ENCODE measurements at regions not wholly inside any gene's neighbourhood (a gene's known extent, or its start where the extent isn't known, plus 50 kb on each side); places are given as distances from the start of the nearest gene placed in this dataset.

DNA sequence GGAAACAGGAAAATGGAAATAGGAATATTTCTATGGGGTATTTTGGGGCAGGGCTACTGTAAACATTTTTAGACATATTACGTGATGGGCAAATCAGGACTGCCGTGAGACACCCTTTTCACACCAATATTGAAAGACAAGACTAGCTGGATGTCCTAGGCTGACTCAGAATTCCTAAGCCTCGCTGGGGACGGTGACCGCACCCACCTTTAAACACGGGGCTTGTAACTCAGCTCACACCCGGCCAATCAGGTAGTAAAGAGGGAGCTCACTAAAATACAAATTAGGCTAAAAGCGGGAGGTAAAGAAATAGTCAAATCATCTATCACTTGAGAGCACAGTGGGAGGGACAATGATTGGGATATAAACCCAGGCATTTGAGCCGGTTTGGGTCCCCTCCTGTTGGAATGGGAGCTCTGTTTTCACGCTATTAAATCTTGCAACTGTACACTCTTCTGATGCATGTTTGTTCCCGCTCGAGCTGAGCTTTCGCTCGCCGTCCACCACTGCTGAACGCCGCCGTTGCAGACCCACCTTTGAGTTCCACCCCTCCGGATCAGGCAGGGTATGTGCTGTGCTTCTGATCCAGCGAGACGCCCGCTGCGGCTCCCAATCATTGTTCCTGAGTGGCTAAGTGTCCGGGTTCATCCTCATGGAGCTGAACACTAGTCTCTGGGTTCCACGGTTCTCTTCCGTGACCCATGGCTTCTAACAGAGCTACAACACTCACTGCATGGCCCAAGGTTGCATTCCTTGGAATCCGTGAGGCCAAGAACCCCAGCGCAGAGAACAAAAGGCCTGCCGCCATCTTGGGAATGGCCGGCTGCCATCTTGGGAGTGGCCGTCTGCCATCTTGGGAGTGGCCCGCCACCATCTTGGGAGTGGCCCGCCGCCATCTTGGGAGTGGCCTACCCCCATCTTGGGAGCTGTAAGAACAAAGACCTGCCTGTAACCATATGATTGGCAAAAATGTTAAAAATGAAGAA lies 152.6 kb downstream of the CRLF2 start (continued):
- TF ChIP-seq, protein P1, sequence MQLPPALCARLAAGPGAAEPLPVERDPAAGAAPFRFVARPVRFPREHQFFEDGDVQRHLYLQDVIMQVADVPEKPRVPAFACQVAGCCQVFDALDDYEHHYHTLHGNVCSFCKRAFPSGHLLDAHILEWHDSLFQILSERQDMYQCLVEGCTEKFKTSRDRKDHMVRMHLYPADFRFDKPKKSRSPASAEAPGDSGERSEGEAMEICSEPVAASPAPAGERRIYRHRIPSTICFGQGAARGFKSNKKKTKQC (CRISPR knock-in tag; IDR thresholded peaks at IDR 0.05), result no peak
- TF ChIP-seq NELFE (IDR thresholded peaks at IDR 0.05; ENCODE audit: insufficient read depth, insufficient read length), result no peak
- TF ChIP-seq ZNF507 (tag; conservative IDR thresholded peaks at IDR 0.05), result no peak
- TF ChIP-seq, protein P2, sequence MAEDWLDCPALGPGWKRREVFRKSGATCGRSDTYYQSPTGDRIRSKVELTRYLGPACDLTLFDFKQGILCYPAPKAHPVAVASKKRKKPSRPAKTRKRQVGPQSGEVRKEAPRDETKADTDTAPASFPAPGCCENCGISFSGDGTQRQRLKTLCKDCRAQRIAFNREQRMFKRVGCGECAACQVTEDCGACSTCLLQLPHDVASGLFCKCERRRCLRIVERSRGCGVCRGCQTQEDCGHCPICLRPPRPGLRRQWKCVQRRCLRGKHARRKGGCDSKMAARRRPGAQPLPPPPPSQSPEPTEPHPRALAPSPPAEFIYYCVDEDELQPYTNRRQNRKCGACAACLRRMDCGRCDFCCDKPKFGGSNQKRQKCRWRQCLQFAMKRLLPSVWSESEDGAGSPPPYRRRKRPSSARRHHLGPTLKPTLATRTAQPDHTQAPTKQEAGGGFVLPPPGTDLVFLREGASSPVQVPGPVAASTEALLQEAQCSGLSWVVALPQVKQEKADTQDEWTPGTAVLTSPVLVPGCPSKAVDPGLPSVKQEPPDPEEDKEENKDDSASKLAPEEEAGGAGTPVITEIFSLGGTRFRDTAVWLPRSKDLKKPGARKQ (CRISPR knock-in tag; IDR thresholded peaks at IDR 0.05), result no peak
- TF ChIP-seq MYNN (IDR thresholded peaks at IDR 0.05), result no peak
- TF ChIP-seq MYNN (CRISPR knock-in tag; IDR thresholded peaks at IDR 0.05), result no peak
- TF ChIP-seq KLF13 (tag; IDR thresholded peaks at IDR 0.05; ENCODE audit: borderline replicate concordance, low read depth), result 0 out of 2 replicates have a peak, but pooled peaks have one; percentile 33
- TF ChIP-seq BCL6 (CRISPR knock-in tag; IDR thresholded peaks at IDR 0.05), result peak; percentile 78
- no peak for TF ChIP-seq HOXB6 (CRISPR knock-in tag; IDR thresholded peaks at IDR 0.05; ENCODE audit: borderline replicate concordance)
- TF ChIP-seq CSDE1 (IDR thresholded peaks at IDR 0.05), result peak in 1 of 2 experiments; percentile 98; a peak in 2 of 4 replicates
- TF ChIP-seq ZNF77 (CRISPR knock-in tag; IDR thresholded peaks at IDR 0.05), result no peak
- no peak for TF ChIP-seq E2F3 (CRISPR knock-in tag; IDR thresholded peaks at IDR 0.05)
- TF ChIP-seq ZNF263 (CRISPR knock-in tag; IDR thresholded peaks at IDR 0.05; ENCODE audit: borderline replicate concordance), result no peak
- TF ChIP-seq, protein P3, sequence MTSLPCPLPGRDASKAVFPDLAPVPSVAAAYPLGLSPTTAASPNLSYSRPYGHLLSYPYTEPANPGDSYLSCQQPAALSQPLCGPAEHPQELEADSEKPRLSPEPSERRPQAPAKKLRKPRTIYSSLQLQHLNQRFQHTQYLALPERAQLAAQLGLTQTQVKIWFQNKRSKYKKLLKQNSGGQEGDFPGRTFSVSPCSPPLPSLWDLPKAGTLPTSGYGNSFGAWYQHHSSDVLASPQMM (CRISPR knock-in tag; IDR thresholded peaks at IDR 0.05), result no peak
- TF ChIP-seq STAG1 (CRISPR knock-in tag; IDR thresholded peaks at IDR 0.05; ENCODE audit: borderline replicate concordance), result no peak
- no peak for TF ChIP-seq WHSC1 (IDR thresholded peaks at IDR 0.05; ENCODE audit: low read length)
- TF ChIP-seq, protein P4, sequence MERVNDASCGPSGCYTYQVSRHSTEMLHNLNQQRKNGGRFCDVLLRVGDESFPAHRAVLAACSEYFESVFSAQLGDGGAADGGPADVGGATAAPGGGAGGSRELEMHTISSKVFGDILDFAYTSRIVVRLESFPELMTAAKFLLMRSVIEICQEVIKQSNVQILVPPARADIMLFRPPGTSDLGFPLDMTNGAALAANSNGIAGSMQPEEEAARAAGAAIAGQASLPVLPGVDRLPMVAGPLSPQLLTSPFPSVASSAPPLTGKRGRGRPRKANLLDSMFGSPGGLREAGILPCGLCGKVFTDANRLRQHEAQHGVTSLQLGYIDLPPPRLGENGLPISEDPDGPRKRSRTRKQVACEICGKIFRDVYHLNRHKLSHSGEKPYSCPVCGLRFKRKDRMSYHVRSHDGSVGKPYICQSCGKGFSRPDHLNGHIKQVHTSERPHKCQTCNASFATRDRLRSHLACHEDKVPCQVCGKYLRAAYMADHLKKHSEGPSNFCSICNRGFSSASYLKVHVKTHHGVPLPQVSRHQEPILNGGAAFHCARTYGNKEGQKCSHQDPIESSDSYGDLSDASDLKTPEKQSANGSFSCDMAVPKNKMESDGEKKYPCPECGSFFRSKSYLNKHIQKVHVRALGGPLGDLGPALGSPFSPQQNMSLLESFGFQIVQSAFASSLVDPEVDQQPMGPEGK (CRISPR knock-in tag; IDR thresholded peaks at IDR 0.05; ENCODE audit: borderline replicate concordance), result no peak
- no peak for TF ChIP-seq ZNF707 (CRISPR knock-in tag; conservative IDR thresholded peaks at IDR 0.05)
- TF ChIP-seq BHLHE40 (IDR thresholded peaks at IDR 0.05; ENCODE audit: low read length), result no peak
- TF ChIP-seq NUFIP1 (IDR thresholded peaks at IDR 0.05; ENCODE audit: partially characterized antibody), result no peak
- no peak for TF ChIP-seq BRF1 (IDR thresholded peaks at IDR 0.05; ENCODE audit: borderline replicate concordance, extremely low read depth, insufficient read length)
- TF ChIP-seq NFATC3 (IDR thresholded peaks at IDR 0.05), result no peak
- TF ChIP-seq SOX6 (IDR thresholded peaks at IDR 0.05), result no peak
- TF ChIP-seq, protein P5, sequence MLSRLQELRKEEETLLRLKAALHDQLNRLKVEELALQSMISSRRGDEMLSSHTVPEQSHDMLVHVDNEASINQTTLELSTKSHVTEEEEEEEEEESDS (CRISPR knock-in tag; IDR thresholded peaks at IDR 0.05), result no peak
- no peak for TF ChIP-seq SRSF1 (IDR thresholded peaks at IDR 0.05; ENCODE audit: low read depth, low read length)
